Mucosa of gallbladder (tissue), 1 donor: ENCODE measurements at regions not wholly inside any gene's neighbourhood (a gene's known extent, or its start where the extent isn't known, plus 50 kb on each side); places are given as distances from the start of the nearest gene placed in this dataset.
"Not testable (repeated sequence)": the region's sequence is repeated elsewhere in the genome, so short reads cannot be mapped to it uniquely, and the experiment has no call there.

Experiments
- DNase-seq: peaks from one replicate; pipeline ENCODE4 v3.0.0-alpha.2; 2020; ENCODE audit warnings: low spot score
- donor health status: DM: no; HTN: no; CAD: no.

- no peak for DNase-seq
Observed at GRCh38 chr1:190667914-190668313, 190.2 kb upstream of the BRINP3 start.

- DNase-seq: no peak
Observed at GRCh38 chr1:190679044-190679443, 201.4 kb upstream of the BRINP3 start.

- no peak for DNase-seq
Observed at GRCh38 chr1:190679454-190679853, 201.8 kb upstream of the BRINP3 start.

- no peak for DNase-seq
Observed at GRCh38 chr1:190679983-190680382, 202.3 kb upstream of the BRINP3 start.

GRCh38 chr1:190685676-190686075 is 208.0 kb upstream of the BRINP3 start:
- DNase-seq: no peak

- DNase-seq: no peak
Observed at GRCh38 chr1:190688096-190688495, 210.4 kb upstream of the BRINP3 start.

GRCh38 chr1:190698488-190698887 is 220.8 kb upstream of the BRINP3 start:
- not testable (repeated sequence) for DNase-seq

GRCh38 chr1:190699165-190699564 is 221.5 kb upstream of the BRINP3 start:
- DNase-seq: no peak

- DNase-seq: no peak
Observed at GRCh38 chr1:190708418-190709057, 230.9 kb upstream of the BRINP3 start.

GRCh38 chr1:190711069-190711468 is 233.4 kb upstream of the BRINP3 start:
- DNase-seq: no peak

- no peak for DNase-seq
Observed at GRCh38 chr1:190717055-190717454, 239.4 kb upstream of the BRINP3 start.

GRCh38 chr1:190736971-190737590 is 259.4 kb upstream of the BRINP3 start:
- no peak for DNase-seq

GRCh38 chr1:190738317-190738716 is 260.7 kb upstream of the BRINP3 start:
- no peak for DNase-seq

GRCh38 chr1:190739926-190740325 is 262.3 kb upstream of the BRINP3 start:
- no peak for DNase-seq

- DNase-seq: no peak
Observed at GRCh38 chr1:190747704-190748103, 270.0 kb upstream of the BRINP3 start.

GRCh38 chr1:190752131-190752530 is 274.5 kb upstream of the BRINP3 start:
- no peak for DNase-seq

GRCh38 chr1:190754666-190755065 is 277.0 kb upstream of the BRINP3 start:
- no peak for DNase-seq

GRCh38 chr1:190759807-190760206 is 282.1 kb upstream of the BRINP3 start:
- DNase-seq: no peak

- DNase-seq: no peak
Observed at GRCh38 chr1:190762325-190762724, 284.7 kb upstream of the BRINP3 start.

GRCh38 chr1:190792873-190793272 is 315.2 kb upstream of the BRINP3 start:
- no peak for DNase-seq

- DNase-seq: no peak
Observed at GRCh38 chr1:190807629-190808028, 330.0 kb upstream of the BRINP3 start.

- no peak for DNase-seq
Observed at GRCh38 chr1:190808035-190808434, 330.4 kb upstream of the BRINP3 start.

GRCh38 chr1:190809312-190809711 is 331.6 kb upstream of the BRINP3 start:
- DNase-seq: no peak

- no peak for DNase-seq
Observed at GRCh38 chr1:190812996-190813395, 335.3 kb upstream of the BRINP3 start.
